PC-3 (cell line): ENCODE measurements at regions not wholly inside any gene's neighbourhood (a gene's known extent, or its start where the extent isn't known, plus 50 kb on each side); places are given as distances from the start of the nearest gene placed in this dataset.

Experiments used
- CTCF ChIP-seq: fragments of 300-600 bp; sonication (generic); conservative IDR thresholded peaks from 2 replicates; pipeline ENCODE4 v1.5.1; 2017; ENCODE audit warnings: antibody characterized with exemption, low read depth, mild to moderate bottlenecking, low read length
- EZH2 ChIP-seq: fragments of 300-600 bp; sonication (generic); IDR thresholded peaks from one replicate; pipeline ENCODE4 v1.6.1; 2017; ENCODE audit warnings: antibody characterized with exemption, mild to moderate bottlenecking, low read length; ENCODE audit not compliant: unreplicated experiment

GRCh38 chr1:228897901-228898300, 162.6 kb downstream of the RHOU start:
- TF ChIP-seq CTCF: no peak
- TF ChIP-seq EZH2: no peak
